Activated CD8-positive, alpha-beta T cell treated with anti-CD3 and anti-CD28 coated beads for 36 hours (primary cell): ENCODE measurements at regions not wholly inside any gene's neighbourhood (a gene's known extent, or its start where the extent isn't known, plus 50 kb on each side); places are given as distances from the start of the nearest gene placed in this dataset.

Experiments used
- ATAC-seq: fragments of 200-7000 bp; cut with Tn5 transposase; one replicate; pipeline ENCODE4 v1.10.0; 2021; ENCODE audit warnings: mild to moderate bottlenecking, moderate library complexity
- CTCF ChIA-PET: fragments of 350-600 bp; sonication (Branson Sonifier 250); formaldehyde crosslinking; loops from one replicate; lab custom pipeline; 2021; ENCODE audit warnings: antibody characterized with exemption; lab: Charles Lee
- POLR2A ChIA-PET: fragments of 350-600 bp; sonication (Branson Sonifier 250); formaldehyde crosslinking; loops from one replicate; lab custom pipeline; 2021; ENCODE audit warnings: antibody characterized with exemption; lab: Charles Lee
- DNase-seq: peaks from one replicate; pipeline ENCODE4 v3.0.0-alpha.2; 2020
- H3K27ac Mint-ChIP-seq: one replicate; pipeline ENCODE4 v1.8.0; 2021; ENCODE audit warnings: mild to moderate bottlenecking, mixed read lengths
- H3K27me3 Mint-ChIP-seq: one replicate; pipeline ENCODE4 v1.8.0; 2021; ENCODE audit warnings: mixed read lengths
- H3K36me3 Mint-ChIP-seq: one replicate; pipeline ENCODE4 v1.8.0; 2021; ENCODE audit warnings: low read depth, mixed read lengths
- H3K4me1 Mint-ChIP-seq: one replicate; pipeline ENCODE4 v1.8.0; 2021; ENCODE audit warnings: low read depth, mixed read lengths
- H3K4me3 Mint-ChIP-seq: one replicate; pipeline ENCODE4 v1.8.0; 2021; ENCODE audit warnings: mild to moderate bottlenecking, moderate library complexity, mixed read lengths
- H3K9me3 Mint-ChIP-seq: one replicate; pipeline ENCODE4 v1.8.0; 2021; ENCODE audit warnings: mixed read lengths
- intact Hi-C: fragments of 100-400 bp; cut with micrococcal nuclease; formaldehyde crosslinking; loops from one replicate; pipeline ENCODE4 v1.10.0; 2022
- TF ChIP-seq, protein P1 (sequence below): fragments of 200-600 bp; IDR thresholded peaks from one replicate; pipeline ENCODE4 v1.8.0; 2022; ENCODE audit warnings: antibody characterized with exemption, mild to moderate bottlenecking

DNA sequence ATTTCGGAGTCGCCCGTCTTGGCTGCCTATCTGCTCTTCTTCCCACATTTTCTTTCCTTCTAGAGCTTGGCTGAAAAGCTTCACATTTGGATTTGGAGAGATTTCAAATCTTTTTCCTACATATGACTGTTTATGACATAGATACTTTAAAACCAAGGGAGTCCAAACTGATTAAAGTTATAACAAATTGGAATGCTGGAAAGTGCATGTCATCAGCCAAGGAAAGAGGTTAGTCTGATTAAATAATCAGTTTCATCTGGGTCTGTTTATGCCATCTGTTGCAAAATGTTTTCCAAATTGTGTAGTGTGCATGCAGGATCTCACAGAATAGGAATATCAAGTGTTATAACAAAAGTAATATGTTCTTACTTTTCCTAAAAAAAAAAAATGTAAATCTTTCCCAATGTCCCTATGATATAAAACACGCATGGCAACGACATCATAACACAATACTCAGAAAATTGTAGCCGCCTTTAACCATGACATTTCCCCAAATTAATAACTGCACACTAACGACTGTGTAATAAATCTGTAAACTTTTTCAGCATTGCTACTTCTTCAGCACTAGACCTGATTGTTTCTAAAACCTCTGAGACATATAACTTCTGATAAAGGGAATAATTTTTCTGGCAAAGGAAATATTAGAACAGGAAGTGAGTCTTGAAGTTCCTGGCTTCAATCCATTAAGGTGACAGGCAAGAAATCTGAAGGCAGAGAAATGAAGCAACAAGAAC lies 230.2 kb upstream of the FOXQ1 start:
- H3K27ac Mint-ChIP-seq = no peak overlapping the region
- H3K4me1 Mint-ChIP-seq = no peaks in the 10 kb centered on the region
- intact Hi-C loops = no loop called here
- DNase-seq (no peak), ATAC-seq (no peak)
- H3K27me3 Mint-ChIP-seq = peaks cover 1% of the 10 kb centered on the region
- TF ChIP-seq, protein P1, sequence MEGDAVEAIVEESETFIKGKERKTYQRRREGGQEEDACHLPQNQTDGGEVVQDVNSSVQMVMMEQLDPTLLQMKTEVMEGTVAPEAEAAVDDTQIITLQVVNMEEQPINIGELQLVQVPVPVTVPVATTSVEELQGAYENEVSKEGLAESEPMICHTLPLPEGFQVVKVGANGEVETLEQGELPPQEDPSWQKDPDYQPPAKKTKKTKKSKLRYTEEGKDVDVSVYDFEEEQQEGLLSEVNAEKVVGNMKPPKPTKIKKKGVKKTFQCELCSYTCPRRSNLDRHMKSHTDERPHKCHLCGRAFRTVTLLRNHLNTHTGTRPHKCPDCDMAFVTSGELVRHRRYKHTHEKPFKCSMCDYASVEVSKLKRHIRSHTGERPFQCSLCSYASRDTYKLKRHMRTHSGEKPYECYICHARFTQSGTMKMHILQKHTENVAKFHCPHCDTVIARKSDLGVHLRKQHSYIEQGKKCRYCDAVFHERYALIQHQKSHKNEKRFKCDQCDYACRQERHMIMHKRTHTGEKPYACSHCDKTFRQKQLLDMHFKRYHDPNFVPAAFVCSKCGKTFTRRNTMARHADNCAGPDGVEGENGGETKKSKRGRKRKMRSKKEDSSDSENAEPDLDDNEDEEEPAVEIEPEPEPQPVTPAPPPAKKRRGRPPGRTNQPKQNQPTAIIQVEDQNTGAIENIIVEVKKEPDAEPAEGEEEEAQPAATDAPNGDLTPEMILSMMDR = no peak
- H3K9me3 Mint-ChIP-seq = no peaks in the 10 kb centered on the region
- ChIA-PET POLR2A (no interaction called here), CTCF (no interaction called here)
- H3K4me3 Mint-ChIP-seq = no peak overlapping the region
- H3K36me3 Mint-ChIP-seq = no peaks in the 10 kb centered on the region

DNA sequence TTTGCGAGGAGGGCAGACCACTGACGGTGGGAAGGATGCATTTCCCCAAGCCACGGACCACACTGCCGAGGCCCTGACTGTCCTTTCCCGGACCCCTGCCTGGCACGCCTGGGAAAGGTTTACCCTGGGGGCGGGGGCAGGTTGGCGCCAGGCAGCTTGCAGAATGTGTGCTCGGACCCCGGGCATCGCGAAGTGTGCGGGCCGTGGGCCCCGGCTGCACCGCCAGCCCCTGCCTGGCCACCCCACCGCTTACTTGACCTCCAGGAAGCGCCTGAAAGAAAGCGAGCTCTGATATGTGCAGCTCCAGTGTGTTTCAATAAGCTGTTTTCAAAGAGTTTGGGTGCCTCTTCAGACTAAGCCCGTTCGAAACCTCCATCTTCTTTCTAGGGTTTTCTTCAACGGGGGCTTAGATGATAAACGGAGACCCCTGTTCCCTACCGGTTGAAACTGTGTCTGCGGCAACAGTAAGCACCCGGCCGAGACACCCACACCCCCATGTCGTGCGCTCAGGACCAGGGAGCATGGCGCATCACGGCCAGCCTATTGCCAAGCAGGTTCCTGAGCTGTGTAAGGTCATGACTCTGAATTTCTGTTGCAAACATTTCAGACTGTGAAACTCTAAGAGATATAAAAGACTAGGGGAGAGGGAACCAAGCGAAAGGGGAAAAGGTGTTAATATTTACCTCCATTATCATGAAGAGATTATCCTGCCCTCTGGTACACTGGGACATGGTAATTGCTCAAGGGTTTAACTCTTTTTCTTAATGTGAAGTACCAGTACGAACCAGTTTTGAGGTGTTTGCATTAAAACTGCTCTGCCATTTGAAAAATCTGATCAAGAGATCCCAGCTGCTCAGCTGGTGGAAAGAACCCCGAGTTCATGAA lies 231.2 kb upstream of the FOXQ1 start:
- ChIA-PET POLR2A (no interaction called here), CTCF (no interaction called here)
- ATAC-seq (no peak), DNase-seq (no peak)
- Mint-ChIP-seq H3K9me3 (no peaks in the 10 kb centered on the region), H3K36me3 (no peaks in the 10 kb centered on the region), H3K27me3 (no peaks in the 10 kb centered on the region), H3K4me1 (no peaks in the 10 kb centered on the region), H3K4me3 (no peak overlapping the region), H3K27ac (no peak overlapping the region)
- intact Hi-C loops = no loop called here
- TF ChIP-seq, protein P1 = no peak

DNA sequence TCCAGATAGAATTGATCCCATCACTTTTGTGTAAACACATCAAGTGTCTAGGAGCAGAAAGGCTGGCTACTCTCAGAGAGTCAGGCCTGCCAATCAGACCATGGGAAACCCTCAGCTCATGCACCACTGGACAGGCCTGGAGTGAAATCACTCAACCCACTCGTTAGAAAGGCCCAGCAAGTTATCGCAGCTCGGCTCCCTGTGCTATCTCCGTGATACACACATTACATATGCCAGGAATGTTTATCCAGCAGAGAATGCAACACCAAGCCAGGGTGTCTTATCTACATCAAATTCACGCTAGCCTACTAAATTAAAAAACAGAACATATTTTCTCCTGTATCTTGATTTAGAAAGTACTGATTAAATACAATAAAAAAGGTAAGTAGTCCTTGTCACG lies 232.4 kb upstream of the FOXQ1 start:
- H3K36me3 Mint-ChIP-seq = no peaks in the 10 kb centered on the region
- H3K27me3 Mint-ChIP-seq = no peaks in the 10 kb centered on the region
- no peaks in the 10 kb centered on the region for H3K4me1 Mint-ChIP-seq
- CTCF ChIA-PET = no interaction called here
- intact Hi-C loops = no loop called here
- no peaks in the 10 kb centered on the region for H3K9me3 Mint-ChIP-seq
- ATAC-seq (no peak), DNase-seq (no peak)
- no peak overlapping the region for H3K27ac Mint-ChIP-seq
- no peak overlapping the region for H3K4me3 Mint-ChIP-seq
- TF ChIP-seq, protein P1 = no peak
- POLR2A ChIA-PET = no interaction called here

DNA sequence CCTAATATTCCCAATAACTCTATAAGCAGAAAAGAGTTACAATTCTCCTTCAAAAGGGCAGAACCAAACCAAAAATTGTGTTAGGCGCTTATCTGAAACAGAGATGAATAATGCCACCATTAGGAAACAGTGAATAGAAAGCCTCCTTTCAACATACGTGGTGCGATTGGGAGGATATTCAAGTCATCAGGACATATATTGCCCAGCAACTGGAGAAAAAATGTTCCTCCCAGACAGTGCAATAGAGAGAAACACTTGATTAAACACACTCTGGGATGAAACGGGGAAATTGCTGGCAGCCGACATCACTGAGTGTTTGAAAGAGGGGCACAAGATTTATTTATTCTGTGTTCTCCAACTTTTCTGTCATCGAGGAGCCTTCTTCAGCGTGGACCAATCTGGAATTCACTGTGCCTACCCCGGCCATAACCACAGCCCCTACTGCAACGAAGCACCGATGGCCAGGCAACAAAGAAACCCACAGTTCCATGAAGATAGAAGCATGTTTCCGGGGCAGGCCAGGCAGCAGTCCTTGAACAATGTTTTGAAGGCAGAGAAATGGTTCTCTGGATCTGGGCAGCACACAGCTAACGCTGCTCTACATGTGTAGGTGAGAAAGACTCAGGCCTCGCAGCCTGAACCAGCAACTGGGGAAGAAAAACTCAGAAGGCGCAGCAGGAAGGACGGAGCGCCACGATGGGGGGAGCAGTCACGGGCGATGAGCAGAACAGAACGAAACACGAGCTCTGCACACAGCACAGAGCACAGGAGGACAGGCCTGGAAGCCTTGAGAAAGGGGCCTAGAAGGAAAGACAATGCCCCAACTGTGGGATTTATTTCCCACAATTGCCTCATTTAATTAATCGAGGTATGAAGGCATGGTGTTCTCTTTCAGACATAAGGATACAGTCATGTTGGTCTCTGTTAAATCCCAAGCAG lies 234.2 kb upstream of the FOXQ1 start:
- CTCF ChIA-PET = no interaction called here
- intact Hi-C loops = no loop called here
- Mint-ChIP-seq H3K36me3 (no peaks in the 10 kb centered on the region), H3K4me1 (no peaks in the 10 kb centered on the region), H3K9me3 (no peaks in the 10 kb centered on the region), H3K27me3 (no peaks in the 10 kb centered on the region), H3K27ac (no peak overlapping the region), H3K4me3 (no peak overlapping the region)
- TF ChIP-seq, protein P1 = no peak
- DNase-seq = no peak
- POLR2A ChIA-PET = no interaction called here
- no peak for ATAC-seq
